ENCODE measurements at regions not wholly inside any gene's neighbourhood (a gene's known extent, or its start where the extent isn't known, plus 50 kb on each side); places are given as distances from the start of the nearest gene placed in this dataset.

DNA sequence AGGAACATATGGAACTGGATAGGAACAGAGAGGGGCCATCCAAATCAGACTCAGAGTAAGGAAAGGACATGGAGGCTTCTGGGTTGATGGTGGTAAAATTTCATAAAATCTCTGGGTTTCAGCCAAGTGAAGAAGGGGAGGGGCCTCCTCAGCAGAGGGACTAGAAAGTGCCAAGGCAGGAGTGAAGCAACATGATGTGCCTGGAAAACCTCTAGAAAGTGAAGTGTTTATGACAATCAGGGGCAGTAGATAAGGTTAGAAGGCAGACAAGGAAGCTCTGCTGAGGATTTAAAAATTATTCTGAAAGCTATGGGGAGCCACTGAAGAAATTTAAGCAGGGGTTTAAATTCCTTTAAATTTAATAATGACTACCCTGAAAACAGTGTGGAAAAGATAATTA, 126.0 kb upstream of the TENT5A start:
- TF ChIP-seq CTCF (IDR thresholded peaks at IDR 0.05) (no peak), POLR2A (IDR thresholded peaks at IDR 0.05) (no peak)
